Brain pericyte (primary cell): ENCODE measurements at regions not wholly inside any gene's neighbourhood (a gene's known extent, or its start where the extent isn't known, plus 50 kb on each side); places are given as distances from the start of the nearest gene placed in this dataset.

Experiments used
- DNase-seq: peaks from one replicate; pipeline ENCODE4 v3.0.0-alpha.2; 2012; ENCODE audit warnings: low read depth, low spot score

- no peak for DNase-seq
Observed at GRCh38 chr5:29085142-29085541, 2046.8 kb upstream of the CDH9 start.

GRCh38 chr5:29079771-29080170 is 2041.4 kb upstream of the CDH9 start:
- DNase-seq, result no peak

GRCh38 chr5:29077451-29077850 is 2039.1 kb upstream of the CDH9 start:
- DNase-seq, result no peak

GRCh38 chr5:29069104-29069402 is 2030.7 kb upstream of the CDH9 start:
- no peak for DNase-seq

GRCh38 chr5:29061381-29061780 is 2023.0 kb upstream of the CDH9 start:
- DNase-seq, result no peak

GRCh38 chr5:29054694-29055093 is 2016.3 kb upstream of the CDH9 start:
- no peak for DNase-seq

GRCh38 chr5:29054282-29054681 is 2015.9 kb upstream of the CDH9 start:
- DNase-seq, result no peak

GRCh38 chr5:29051509-29051908 is 2013.1 kb upstream of the CDH9 start:
- DNase-seq, result no peak

GRCh38 chr5:29042152-29042551 is 2003.8 kb upstream of the CDH9 start:
- DNase-seq, result no peak

- DNase-seq, result no peak
Observed at GRCh38 chr5:29040404-29040803, 2002.0 kb upstream of the CDH9 start.

GRCh38 chr5:29039994-29040393 is 2001.6 kb upstream of the CDH9 start:
- no peak for DNase-seq

- DNase-seq, result no peak
Observed at GRCh38 chr5:29037716-29038115, 1999.3 kb upstream of the CDH9 start.

- no peak for DNase-seq
Observed at GRCh38 chr5:29024052-29024451, 1985.7 kb upstream of the CDH9 start.

- DNase-seq, result no peak
Observed at GRCh38 chr5:29023541-29023940, 1985.2 kb upstream of the CDH9 start.

GRCh38 chr5:29017501-29017900 is 1979.1 kb upstream of the CDH9 start:
- no peak for DNase-seq

- no peak for DNase-seq
Observed at GRCh38 chr5:29016067-29016466, 1977.7 kb upstream of the CDH9 start.

GRCh38 chr5:29015523-29015922 is 1977.1 kb upstream of the CDH9 start:
- DNase-seq, result no peak

GRCh38 chr5:29005386-29005785 is 1967.0 kb upstream of the CDH9 start:
- DNase-seq, result no peak

GRCh38 chr5:29002481-29002880 is 1964.1 kb upstream of the CDH9 start:
- DNase-seq, result no peak

- DNase-seq, result no peak
Observed at GRCh38 chr5:29001666-29002065, 1963.3 kb upstream of the CDH9 start.

- no peak for DNase-seq
Observed at GRCh38 chr5:28984639-28985038, 1946.3 kb upstream of the CDH9 start.

- DNase-seq, result no peak
Observed at GRCh38 chr5:28975508-28975907, 1937.1 kb upstream of the CDH9 start.

GRCh38 chr5:28967848-28968247 is 1929.5 kb upstream of the CDH9 start:
- no peak for DNase-seq

GRCh38 chr5:28961816-28962215 is 1923.4 kb upstream of the CDH9 start:
- DNase-seq, result no peak

GRCh38 chr5:28958581-28958980 is 1920.2 kb upstream of the CDH9 start:
- DNase-seq, result no peak
